Neutrophil (primary cell): ENCODE measurements at regions not wholly inside any gene's neighbourhood (a gene's known extent, or its start where the extent isn't known, plus 50 kb on each side); places are given as distances from the start of the nearest gene placed in this dataset.

Experiments
- H3K27ac ChIP-seq: fragments of 200-600 bp; sonication (generic); 2 replicates; pipeline ENCODE4 v1.5.1; 2016; ENCODE audit warnings: mild to moderate bottlenecking, moderate library complexity
- H3K27me3 ChIP-seq: fragments of 200-600 bp; sonication (generic); 2 replicates; pipeline ENCODE4 v1.6.0; 2016; ENCODE audit warnings: mild to moderate bottlenecking
- H3K36me3 ChIP-seq: fragments of 200-600 bp; sonication (generic); 2 replicates; pipeline ENCODE4 v1.5.1; 2017
- H3K4me1 ChIP-seq, 2 experiments: fragments of 200-600 bp in 1 of 2; sonication (generic) in 1 of 2; 1 replicate in 1 of 2; 2 replicates in 1 of 2; pipeline versions ENCODE4 v1.5.1 to v1.6.1; 2013 to 2016; ENCODE audit warnings: low read depth in 1 of 2, low read length in 1 of 2, mild to moderate bottlenecking in 1 of 2, moderate library complexity in 1 of 2; ENCODE audit not compliant: control insufficient read depth in 1 of 2, insufficient read depth in 1 of 2
- H3K4me3 ChIP-seq, 2 experiments: fragments of 200-600 bp in 1 of 2; sonication (generic) in 1 of 2; 1 replicate in 1 of 2; 2 replicates in 1 of 2; pipeline ENCODE4 v1.5.1; 2013 to 2016; ENCODE audit warnings: low read depth in 1 of 2, low read length in 1 of 2, mild to moderate bottlenecking in 1 of 2, moderate library complexity in 1 of 2
- H3K9me3 ChIP-seq: fragments of 200-600 bp; sonication (generic); 2 replicates; pipeline ENCODE4 v1.5.1; 2016
- CTCF ChIP-seq: fragments of 200-600 bp; sonication (generic); IDR thresholded peaks from 2 replicates; pipeline ENCODE4 v1.5.1; 2016; ENCODE audit warnings: antibody characterized with exemption

- H3K36me3 ChIP-seq, result no peaks in the 10 kb centered on the region
- H3K4me1 ChIP-seq, result peaks cover 0 to 5% of the 10 kb centered on the region in 2 experiments
- H3K9me3 ChIP-seq, result no peaks in the 10 kb centered on the region
- peaks cover 27% of the 10 kb centered on the region for H3K27me3 ChIP-seq
- no peak overlapping the region for H3K4me3 ChIP-seq
- H3K27ac ChIP-seq, result no peak overlapping the region
- no peak for TF ChIP-seq CTCF
Observed at GRCh38 chr12:131613186-131613585, 97.7 kb upstream of the SFSWAP start.

- Histone ChIP-seq H3K36me3 (no peaks in the 10 kb centered on the region), H3K27me3 (peaks cover 31% of the 10 kb centered on the region), H3K4me1 (peaks cover 0 to 5% of the 10 kb centered on the region in 2 experiments), H3K9me3 (no peaks in the 10 kb centered on the region), H3K4me3 (no peak overlapping the region), H3K27ac (no peak overlapping the region)
- TF ChIP-seq CTCF, result no peak
Observed at GRCh38 chr12:131613678-131614077, 97.2 kb upstream of the SFSWAP start.

- Histone ChIP-seq H3K27ac (no peak overlapping the region), H3K27me3 (peaks cover 45% of the 10 kb centered on the region), H3K4me3 (no peak overlapping the region), H3K4me1 (no peaks in the 10 kb centered on the region), H3K36me3 (no peaks in the 10 kb centered on the region), H3K9me3 (no peaks in the 10 kb centered on the region)
- TF ChIP-seq CTCF, result no peak
Observed at GRCh38 chr12:131615326-131616042, 95.4 kb upstream of the SFSWAP start.

- no peak for TF ChIP-seq CTCF
- Histone ChIP-seq H3K9me3 (no peaks in the 10 kb centered on the region), H3K36me3 (no peaks in the 10 kb centered on the region), H3K27ac (no peak overlapping the region), H3K4me1 (no peaks in the 10 kb centered on the region), H3K27me3 (peaks cover 47% of the 10 kb centered on the region), H3K4me3 (no peak overlapping the region)
Observed at GRCh38 chr12:131616043-131616700, 94.7 kb upstream of the SFSWAP start.

- Histone ChIP-seq H3K36me3 (no peaks in the 10 kb centered on the region), H3K4me1 (no peaks in the 10 kb centered on the region), H3K4me3 (no peak overlapping the region), H3K9me3 (no peaks in the 10 kb centered on the region), H3K27me3 (peaks cover 52% of the 10 kb centered on the region), H3K27ac (no peak overlapping the region)
- no peak for TF ChIP-seq CTCF
Observed at GRCh38 chr12:131616738-131617137, 94.2 kb upstream of the SFSWAP start.
